ENCODE measurements at regions not wholly inside any gene's neighbourhood (a gene's known extent, or its start where the extent isn't known, plus 50 kb on each side); places are given as distances from the start of the nearest gene placed in this dataset.
A peak's percentile ranks its signal among the peaks of the same experiment; 100 is the strongest.

DNA sequence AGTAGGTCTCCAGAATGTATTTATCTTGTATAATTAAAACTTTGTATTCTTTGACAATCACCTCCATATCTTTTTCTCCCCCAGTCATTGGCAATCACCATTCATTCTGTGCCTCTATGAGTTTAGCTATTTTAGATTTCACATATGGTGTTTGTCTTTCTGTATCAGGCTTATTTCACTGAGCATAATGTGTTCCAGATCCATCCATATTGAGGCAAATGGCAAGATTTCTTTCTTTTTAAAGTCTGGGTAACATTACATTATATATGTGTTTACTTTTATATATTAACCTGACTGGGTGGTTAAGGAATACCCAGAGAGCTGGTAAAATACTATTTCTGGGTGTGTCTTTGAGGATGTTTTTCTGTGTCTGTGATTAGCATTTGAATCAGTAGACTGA, 486.6 kb downstream of the SQOR start:
- no peak for DNase-seq

DNA sequence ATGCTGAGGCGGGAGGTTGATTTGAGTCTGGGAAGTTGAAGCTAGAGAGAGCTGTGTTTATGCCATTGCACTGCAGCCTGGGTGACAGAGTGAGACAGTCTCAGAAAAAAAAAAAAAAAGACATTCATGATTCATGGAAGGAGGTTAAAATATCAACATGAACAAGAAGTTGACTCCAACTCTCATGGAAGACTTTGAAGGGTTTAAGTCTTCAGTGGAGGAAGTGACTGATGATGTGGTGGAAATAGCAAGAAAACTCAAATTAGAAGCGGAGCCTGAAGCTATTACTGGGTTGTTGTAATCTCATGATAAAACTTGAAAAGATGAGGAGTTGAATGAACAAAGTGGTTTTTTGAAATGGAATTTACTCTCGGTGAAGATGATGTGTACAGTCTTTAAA, 491.8 kb downstream of the SQOR start:
- no peak for DNase-seq

DNA sequence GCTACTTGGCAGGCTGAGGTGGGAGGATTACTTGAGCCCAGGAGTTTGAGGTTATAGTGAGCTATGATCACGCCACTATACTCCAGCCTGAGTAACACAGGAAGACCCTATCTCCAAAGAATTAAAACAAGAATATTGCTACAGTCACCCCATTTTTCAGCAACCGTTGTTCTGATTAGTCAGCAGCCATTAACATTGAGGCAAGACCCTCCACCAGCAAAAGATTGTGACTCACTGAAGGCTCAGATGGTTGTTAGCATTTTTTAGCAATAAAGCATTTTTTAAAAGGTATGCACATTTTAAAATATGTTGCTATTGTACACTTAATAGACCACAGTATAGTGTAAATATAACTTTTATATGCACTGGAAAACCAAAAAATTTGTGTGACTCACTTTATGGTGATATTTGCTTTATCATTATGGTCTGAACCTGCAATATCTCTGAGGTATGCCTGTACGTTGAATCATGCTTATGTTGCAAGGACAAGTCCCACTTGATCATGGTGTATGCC, 492.6 kb downstream of the SQOR start:
- DNase-seq = no peak

DNA sequence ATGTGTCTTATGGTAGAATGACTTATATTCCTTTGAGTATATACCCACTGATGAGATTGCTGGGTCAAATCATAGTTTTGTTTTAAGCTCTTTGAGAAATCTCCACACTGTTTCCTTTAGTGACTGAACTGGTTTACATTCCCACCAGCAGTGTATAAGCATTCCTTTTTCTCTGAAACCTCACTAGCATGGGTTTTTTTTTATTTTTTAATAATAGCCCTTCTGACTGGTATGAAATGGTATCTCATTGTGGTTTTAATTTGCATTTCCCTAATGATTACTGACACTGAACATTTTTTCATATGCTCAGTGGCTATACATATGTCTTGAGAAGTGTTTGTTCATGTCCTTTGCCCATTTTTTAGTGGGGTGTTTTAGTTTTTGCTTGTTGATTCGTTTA, 494.3 kb downstream of the SQOR start:
- no peak for DNase-seq

DNA sequence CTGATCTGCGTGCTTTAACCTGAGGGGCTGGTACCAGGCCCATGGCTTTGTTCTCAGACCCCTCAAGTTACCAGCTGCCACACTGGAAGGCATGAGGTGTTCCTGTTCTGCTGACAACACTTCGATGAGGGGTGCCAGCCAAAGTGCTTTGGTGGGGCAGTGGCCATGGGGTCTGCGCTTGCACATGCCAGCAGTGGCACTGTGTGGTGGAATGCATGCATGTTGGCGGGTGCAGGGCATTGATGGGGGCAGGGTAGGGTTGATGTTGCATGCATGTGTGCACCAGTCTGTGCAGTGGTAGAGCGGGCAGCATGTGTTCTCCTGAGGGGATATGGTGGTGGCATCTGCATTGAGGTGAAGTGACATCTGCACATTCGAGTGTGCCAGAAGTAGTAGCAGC, 497.0 kb downstream of the SQOR start:
- no peak for DNase-seq

DNA sequence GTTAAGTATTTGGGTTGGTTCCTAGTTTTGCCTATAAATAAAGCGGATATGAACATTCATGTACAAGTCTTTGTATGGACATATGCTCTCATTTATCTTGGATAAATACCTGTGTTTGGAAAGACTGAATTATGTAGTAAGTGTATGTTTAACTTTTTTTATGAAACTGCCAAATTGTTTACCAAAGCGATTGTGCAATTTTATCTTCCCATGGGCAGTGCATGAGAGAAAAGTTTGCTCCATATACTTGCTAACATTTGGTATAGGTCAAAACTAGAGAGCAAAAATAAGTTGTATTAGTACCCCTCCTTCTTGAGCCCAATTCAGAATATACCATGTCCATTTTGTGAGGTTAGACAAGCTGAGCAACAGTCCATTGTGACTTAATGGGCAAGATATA, 502.6 kb downstream of the SQOR start:
- DNase-seq = no peak

DNA sequence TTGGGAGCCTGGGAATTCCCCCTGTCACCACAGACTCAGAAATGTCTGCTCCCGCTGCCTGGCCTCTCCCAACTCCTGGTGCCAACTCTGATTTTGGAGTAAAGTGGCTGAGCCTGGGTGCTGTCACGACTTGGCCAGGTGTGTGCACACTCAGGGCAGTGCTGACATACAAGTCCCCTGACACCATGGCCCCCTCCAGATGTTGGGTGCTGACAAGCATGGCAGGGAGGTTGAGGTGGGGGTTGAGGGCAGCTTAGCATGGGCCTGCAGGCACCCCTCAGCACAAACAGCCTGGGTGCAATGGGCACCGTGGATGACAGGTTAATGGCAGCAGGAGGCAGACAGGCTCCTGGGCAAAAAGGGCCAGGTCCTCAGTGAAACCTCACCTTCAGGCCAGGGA, 511.2 kb downstream of the SQOR start:
- no peak for DNase-seq

DNA sequence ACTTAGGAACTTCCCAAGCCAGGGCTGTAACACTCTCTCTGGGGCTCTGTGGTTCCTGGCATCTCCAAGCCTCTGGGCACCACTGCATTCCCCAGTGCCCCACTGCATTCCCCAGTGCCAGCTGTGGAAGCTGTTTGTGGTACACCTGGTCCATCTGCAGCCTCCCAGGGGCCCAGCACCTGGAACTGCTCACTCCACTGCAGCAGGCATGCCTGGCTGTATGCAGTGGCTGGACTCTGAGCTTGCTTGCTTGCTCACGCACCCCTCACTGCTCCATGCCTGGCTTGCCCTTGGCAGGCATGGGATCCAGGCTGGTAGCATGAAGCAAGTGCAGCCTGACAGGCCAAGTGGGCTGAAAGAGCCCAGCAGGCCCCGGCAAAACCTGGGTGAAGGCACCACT, 512.1 kb downstream of the SQOR start:
- no peak for DNase-seq

DNA sequence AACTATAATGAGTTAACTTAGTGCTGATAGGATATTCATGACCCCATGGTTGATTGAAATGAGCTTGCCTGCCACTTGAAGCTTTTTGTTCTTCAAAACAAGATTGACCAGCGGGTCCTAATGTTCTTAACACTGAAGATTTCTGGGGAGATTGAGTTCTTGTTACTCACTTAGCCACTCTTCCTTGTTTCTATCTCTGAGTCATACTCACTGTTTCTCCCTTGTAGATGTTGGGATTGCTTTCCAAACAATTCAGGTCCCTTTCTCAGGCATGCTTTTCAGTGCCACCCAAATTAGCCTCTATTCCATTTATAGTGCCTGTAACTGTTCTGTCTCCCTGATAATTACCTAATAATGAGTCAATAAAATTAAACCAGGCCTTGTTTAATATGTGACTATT, 517.0 kb downstream of the SQOR start:
- peak; percentile 63 for DNase-seq

DNA sequence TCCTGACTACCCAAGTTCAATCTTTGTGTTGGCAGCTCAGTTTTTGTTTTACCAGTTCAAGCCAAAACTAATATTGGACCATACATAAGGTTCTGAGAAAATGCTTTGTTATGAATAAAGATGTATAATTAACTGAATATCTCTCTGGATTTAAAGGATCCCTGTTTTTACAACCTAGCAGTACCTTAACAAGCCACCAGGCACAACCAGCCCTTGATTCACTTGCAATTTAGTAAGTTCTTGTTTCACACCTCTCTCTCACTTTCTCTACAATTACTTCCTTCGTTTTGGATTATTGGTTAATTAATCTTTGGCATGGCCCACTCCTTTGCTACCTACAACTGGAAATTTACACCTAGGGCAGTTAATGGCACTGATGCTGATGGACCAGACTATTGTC, 531.9 kb downstream of the SQOR start:
- DNase-seq = no peak

DNA sequence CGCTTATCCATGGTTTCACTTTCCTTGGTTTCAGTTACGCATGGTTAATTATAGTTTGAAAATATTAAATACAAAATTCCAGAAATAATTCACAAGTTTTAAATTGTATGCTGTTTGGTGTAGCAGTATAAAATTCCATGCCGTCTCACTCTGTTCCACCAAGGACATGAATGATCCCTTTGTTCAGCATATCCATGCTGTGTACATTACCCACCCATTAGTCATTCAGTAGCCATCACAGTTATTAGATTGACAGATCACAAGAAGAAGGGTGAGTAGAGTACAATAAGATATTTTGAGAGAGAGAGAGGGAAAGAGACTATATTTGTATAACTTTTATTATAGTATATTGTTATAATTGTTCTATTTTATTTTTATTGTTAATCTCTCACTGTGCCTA, 535.5 kb downstream of the SQOR start:
- no peak for DNase-seq

DNA sequence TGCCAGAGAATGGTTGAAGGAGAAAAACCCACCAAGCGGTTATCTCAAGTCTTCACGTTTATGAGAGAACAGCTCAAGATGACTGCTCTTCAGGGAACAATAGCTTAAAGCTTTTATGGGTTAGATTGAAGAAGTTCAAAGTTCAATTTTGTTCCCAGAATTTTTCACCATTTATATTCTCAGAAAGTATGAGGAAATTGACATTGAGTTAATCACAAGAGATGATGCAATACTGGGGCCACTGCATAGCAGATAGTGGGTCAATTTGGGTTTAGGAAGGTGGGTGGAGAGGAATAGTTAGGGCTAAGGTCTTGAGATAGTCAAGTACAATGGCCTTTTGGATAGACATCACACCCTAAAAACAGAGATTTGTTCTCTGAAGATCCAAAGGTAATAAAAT, 539.3 kb downstream of the SQOR start:
- DNase-seq = no peak

DNA sequence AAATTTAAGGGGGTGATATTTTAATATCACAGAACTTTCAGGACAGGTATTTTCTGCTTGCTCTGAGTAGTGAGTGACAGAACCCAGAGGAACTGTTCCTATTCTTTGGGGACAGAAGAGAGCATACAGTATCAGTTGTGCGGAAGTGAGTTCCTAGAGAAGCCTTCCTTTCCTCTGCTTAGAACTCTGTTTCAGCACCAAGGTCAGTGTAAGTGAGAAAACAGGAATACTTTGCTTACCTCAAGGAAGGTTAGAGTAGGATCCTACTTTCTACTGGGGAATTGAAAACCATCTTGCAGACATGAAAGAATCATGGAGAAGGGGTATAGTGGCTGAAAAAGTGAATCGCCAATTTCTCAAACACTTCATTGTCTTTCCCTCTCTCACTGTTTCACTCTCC, 542.4 kb downstream of the SQOR start:
- DNase-seq = no peak

DNA sequence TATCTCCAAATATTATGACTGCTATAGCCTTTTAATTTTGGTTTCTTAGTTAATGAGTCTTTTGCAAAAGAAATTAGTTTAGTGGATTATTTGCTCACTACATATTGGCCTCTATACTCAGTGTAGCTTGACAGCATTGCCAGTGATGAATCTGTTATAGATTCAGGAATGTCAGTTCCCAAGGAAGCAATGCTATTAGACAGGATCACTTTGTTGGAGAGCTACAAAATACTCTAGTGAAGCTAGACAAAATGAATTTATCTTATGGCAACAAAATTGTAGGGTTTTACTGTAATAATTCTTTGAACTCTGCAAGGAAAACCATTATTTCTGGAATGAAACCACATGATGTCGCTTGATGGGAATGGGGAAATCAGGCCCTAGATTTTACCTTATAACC, 543.3 kb downstream of the SQOR start:
- DNase-seq = no peak

DNA sequence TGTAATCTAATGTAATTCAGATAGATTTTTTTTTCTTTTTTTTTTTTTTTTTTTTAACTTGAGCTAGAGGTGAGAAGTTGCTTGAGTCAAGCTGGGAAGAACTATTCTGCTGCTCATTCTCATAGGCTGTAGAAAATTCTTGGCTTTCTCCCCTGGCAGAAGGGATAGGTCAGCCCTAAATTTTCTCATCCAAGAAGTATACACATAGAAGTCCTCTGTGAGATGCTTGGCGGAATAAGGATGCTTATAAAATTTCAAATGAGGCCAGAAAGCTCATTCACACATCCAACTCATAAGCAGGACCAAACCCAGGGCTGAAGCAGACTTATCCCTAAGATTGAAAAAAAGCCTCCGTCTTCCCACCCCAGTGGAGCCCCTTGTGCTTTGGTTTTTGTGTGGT, 572.5 kb downstream of the SQOR start:
- DNase-seq = no peak

DNA sequence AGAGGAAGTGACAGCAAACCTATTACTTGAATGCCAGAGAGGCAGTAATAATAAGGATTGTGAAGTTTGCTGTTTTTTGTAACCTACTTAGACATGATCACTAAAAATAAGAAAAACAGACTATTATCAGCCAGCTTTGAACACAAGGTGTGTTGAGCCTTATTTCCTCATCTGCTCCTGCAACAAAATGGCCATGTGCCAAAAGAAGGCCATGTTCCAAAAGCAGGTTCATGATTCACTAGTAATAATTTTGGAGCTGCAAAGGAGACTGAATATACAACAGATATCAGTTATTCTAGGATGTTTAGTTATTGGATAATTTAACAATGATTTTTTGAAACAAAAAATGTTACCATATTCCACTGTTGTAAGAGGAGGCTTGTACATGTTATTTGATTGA, 578.7 kb downstream of the SQOR start:
- DNase-seq = no peak

DNA sequence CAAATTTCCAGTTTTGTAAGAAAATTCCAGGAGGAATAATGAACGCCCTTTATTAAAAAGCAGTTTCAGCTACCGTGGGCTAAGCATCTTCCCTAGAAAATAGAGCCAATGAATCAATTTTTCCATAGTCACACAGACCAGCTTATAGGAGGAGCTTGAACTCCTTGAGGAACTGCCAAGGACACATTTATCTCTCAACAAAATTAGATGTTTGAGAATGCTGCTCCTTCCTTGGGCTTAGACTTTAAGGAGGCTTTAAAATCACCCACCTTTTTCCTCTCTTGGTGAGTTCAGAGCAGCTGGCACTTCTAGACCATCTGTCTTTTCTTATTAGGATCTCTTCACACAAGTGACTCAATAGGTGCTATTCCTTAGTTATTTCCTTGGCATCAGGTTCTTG, 588.0 kb downstream of the SQOR start:
- no peak for DNase-seq

DNA sequence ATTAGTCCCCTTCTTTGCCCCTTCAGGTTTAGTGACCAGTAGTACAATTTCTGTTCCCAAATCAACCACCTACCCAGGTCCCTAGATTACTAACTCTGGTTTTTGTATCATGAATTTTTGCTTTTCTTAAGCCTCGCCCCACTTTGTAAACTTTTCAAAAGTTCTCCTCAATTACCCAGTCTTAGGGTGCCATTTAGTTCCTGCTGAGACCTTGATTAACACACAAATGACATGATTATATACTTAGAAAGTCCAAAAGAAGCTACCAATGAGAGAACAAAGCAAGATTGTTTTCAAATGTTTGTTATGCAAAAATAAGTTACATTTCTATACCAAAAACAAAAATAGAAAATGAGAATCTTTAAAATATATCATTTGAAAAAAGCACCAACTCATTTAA, 594.4 kb downstream of the SQOR start:
- no peak for DNase-seq

DNA sequence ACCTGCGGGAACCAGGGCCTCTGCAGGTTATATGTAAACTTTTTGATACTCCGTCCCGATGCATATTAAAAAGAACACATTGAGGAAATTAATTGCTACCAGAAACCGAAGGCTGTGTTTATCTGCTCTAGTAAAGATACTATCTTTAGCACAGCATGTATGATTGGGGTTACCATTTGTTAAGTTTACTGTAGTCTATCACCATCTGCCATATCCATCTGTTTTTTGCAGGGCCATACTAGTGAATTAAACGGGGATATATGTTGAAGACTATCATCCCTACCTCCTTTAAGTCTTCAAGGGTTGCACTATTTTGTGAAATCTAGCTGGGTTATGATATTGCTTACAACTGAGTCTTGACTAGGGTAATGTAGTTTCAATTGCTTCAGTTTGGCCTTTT, 597.0 kb downstream of the SQOR start:
- DNase-seq = no peak

DNA sequence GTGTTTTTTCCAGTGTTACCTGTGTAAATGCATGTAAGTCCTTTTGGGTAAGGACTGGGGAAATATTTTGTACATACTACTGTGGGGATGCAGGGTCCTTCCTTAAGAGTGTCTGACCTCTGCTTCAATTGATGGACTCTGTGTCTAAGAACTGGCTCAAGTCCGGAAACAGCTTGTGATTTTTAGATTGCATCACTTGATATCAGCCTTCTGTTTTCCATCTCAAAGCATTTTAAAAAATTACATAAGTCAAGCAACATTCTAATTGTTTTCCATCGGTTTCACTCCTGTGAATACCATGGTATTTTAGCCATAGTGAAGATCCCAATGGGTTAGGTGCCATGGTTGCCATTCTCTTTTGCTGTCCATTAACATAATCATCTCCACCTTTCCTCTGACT, 597.6 kb downstream of the SQOR start:
- DNase-seq = no peak

DNA sequence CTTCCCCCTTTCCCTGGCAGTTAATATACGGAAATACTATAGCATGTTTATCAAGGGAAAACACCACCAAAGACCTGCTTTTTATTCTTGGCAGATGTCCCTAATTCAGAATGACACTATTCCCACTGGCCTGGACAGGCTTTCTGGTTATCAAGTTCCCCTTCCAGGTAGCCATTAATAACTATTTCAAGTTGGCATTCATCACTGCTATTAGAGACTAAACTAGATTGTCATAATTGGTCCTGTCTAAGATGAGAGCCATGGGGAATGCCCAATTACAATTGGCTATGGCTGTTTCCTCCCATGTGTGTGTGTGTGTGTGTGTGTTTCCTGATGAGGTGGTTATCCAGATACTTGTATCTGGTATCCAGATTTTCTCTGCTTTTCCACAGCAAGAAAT, 608.1 kb downstream of the SQOR start:
- no peak for DNase-seq

DNA sequence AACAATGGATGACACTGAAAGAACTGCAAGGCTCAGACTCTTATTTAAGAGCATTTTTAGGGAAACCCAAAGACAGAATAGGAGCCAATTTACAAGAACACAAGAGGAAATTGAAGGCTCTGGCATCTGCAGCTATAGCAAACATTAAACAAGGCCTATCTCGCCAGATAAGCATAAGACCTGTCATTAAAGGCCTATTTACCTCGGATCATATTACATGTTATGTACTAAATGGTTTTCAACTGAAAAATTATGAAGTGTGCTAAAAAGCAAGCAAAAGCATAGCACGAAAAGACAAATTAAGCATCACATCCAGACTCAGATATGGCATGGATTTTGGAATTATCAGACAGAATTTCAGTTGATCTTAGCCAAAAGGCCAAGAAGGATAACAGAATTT, 617.1 kb downstream of the SQOR start:
- DNase-seq = no peak

DNA sequence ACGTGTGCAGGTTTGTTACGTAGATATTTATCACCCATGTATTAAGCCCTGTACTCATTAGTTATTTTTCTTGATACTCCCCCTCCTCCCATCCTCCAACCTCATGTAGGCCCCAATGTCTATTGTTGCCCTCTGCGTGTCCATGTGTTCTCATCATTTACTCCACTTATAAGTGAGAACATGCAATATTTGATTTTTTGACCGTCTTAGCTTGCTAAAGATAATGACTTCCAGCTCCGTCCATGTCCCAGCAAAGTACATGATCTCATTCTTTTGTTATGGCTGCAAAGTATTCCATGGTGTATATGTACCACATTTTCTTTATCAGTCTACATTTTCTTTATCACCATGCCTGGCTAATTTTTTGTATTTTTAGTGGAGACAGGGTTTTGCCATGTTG, 623.2 kb downstream of the SQOR start:
- DNase-seq = no peak

DNA sequence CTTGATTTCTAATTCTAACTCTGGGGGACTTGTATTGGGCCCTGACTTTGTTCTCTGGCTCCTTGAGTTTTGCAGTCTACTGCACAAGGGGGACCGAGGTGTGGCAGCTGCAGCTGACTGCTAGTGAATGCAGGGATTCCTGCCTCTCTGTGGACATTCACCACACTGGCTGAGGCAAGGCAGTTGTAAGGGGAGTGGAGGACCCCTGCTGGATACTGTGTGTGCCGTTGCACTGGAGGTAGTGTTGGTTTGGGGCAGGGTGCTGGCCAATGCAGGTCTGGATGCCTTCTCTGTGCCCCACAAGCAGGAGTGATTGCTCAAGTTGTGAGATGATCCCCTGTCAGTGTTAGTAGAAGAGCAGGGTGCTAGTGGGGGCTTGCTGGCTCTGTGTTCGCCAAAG, 626.1 kb downstream of the SQOR start:
- peak; percentile 72 for DNase-seq

DNA sequence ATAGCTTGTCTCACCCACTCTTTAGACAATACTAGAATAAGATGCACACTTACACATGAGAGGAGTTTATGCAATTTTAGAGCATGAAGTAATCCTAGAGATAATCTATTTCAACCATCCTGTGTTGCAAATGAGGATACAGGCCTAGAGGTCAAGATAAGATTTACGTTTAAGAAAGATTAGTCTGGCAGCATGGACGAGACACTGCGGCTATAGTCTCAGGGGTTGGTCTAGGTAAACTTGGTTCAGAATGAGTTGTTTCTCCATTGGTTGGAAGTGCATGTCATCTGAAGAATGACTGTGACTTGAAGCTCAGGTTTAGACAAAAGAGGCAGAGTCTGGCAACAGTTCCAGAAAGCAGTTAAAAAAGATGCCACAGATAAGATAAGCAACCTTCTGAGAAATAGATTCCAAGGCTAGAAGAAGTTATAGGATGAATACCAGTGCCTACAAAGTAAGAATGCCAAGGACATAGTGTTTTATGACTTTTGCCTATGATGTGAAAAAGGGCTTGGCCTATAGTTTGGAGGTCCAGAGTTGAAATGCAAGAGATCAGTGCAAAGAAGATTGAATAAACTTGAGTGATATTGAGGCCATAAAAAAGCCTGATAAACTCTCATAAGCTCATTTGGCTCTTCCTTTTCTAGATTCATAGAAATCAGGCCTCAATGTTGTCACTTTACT, 631.0 kb downstream of the SQOR start:
- no peak for DNase-seq

DNA sequence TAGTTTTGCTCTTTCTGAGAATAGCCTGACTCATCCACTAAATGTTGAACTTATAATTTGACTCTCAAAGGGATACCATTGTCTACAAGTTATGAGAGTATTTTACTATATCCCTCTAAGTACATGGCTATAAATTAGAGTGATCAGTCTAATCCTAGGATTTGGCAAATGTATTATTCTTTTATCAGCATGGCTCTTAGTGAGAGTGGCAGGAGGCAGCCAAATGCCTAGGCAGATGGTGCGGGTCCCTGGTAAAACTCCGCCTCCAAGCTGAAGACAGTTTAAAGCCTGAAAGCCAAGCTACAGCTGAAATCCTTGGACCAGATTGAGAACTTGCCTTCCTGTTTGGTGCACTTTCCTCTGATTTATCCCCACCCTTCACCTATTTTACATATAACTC, 631.8 kb downstream of the SQOR start:
- no peak for DNase-seq
